IgD-negative memory B cell (primary cell): ENCODE measurements at regions not wholly inside any gene's neighbourhood (a gene's known extent, or its start where the extent isn't known, plus 50 kb on each side); places are given as distances from the start of the nearest gene placed in this dataset.

Source experiments
- H3K27ac Mint-ChIP-seq, 3 donors: one replicate each; pipeline ENCODE4 v1.8.0; 2020 to 2022; ENCODE audit warnings: mild to moderate bottlenecking in 3 of 3, mixed read lengths in 3 of 3, moderate library complexity in 1 of 3
- H3K27me3 Mint-ChIP-seq: one replicate; pipeline ENCODE4 v1.8.0; 2021; ENCODE audit warnings: mixed read lengths
- H3K36me3 Mint-ChIP-seq: one replicate; pipeline ENCODE4 v1.8.0; 2020; ENCODE audit warnings: mild to moderate bottlenecking, mixed read lengths
- H3K4me1 Mint-ChIP-seq, 3 donors: one replicate each; pipeline ENCODE4 v1.8.0; 2020 to 2022; ENCODE audit warnings: mixed read lengths in 3 of 3, mild to moderate bottlenecking in 1 of 3
- H3K4me3 Mint-ChIP-seq, 4 donors: one replicate each; pipeline ENCODE4 v1.8.0; 2020 to 2022; ENCODE audit warnings: mild to moderate bottlenecking in 4 of 4, mixed read lengths in 4 of 4, moderate library complexity in 3 of 4
- H3K9me3 Mint-ChIP-seq, 3 donors: one replicate each; pipeline ENCODE4 v1.8.0; 2020 to 2021; ENCODE audit warnings: mixed read lengths in 3 of 3, mild to moderate bottlenecking in 1 of 3

GRCh38 chr4:155076256-155076785 is 132.1 kb upstream of the NPY2R start:
- H3K4me3 Mint-ChIP-seq, result no peak overlapping the region
- H3K4me1 Mint-ChIP-seq, result no peaks in the 10 kb centered on the region
- H3K27me3 Mint-ChIP-seq, result no peaks in the 10 kb centered on the region
- no peak overlapping the region for H3K27ac Mint-ChIP-seq
- H3K36me3 Mint-ChIP-seq, result no peaks in the 10 kb centered on the region
- H3K9me3 Mint-ChIP-seq, result no peaks in the 10 kb centered on the region

- Mint-ChIP-seq H3K27me3 (no peaks in the 10 kb centered on the region), H3K4me3 (no peak overlapping the region), H3K27ac (no peak overlapping the region), H3K4me1 (no peaks in the 10 kb centered on the region), H3K9me3 (no peaks in the 10 kb centered on the region), H3K36me3 (no peaks in the 10 kb centered on the region)
These were observed 130.8 kb upstream of the NPY2R start for GRCh38 chr4:155077452-155078229.

- H3K36me3 Mint-ChIP-seq, result no peaks in the 10 kb centered on the region
- H3K9me3 Mint-ChIP-seq, result no peaks in the 10 kb centered on the region
- H3K4me3 Mint-ChIP-seq, result no peak overlapping the region
- H3K27me3 Mint-ChIP-seq, result no peaks in the 10 kb centered on the region
- no peak overlapping the region for H3K27ac Mint-ChIP-seq
- no peaks in the 10 kb centered on the region for H3K4me1 Mint-ChIP-seq
These were observed 128.6 kb upstream of the NPY2R start for GRCh38 chr4:155079871-155080270.

GRCh38 chr4:155081222-155081621 is 127.2 kb upstream of the NPY2R start:
- H3K36me3 Mint-ChIP-seq, result no peaks in the 10 kb centered on the region
- no peaks in the 10 kb centered on the region for H3K9me3 Mint-ChIP-seq
- no peaks in the 10 kb centered on the region for H3K4me1 Mint-ChIP-seq
- no peak overlapping the region for H3K4me3 Mint-ChIP-seq
- no peaks in the 10 kb centered on the region for H3K27me3 Mint-ChIP-seq
- H3K27ac Mint-ChIP-seq, result no peak overlapping the region

GRCh38 chr4:155085843-155086530 is 122.4 kb upstream of the NPY2R start:
- H3K9me3 Mint-ChIP-seq, result no peaks in the 10 kb centered on the region
- no peaks in the 10 kb centered on the region for H3K36me3 Mint-ChIP-seq

GRCh38 chr4:155094201-155094820 is 114.1 kb upstream of the NPY2R start:
- Mint-ChIP-seq H3K4me3 (no peak overlapping the region), H3K9me3 (no peaks in the 10 kb centered on the region), H3K36me3 (peaks cover 2% of the 10 kb centered on the region), H3K27ac (no peak overlapping the region), H3K27me3 (no peaks in the 10 kb centered on the region), H3K4me1 (no peaks in the 10 kb centered on the region)

More at GRCh38 chr4:155085843-155086530, 122.4 kb upstream of the NPY2R start:
- Mint-ChIP-seq H3K4me1 (no peaks in the 10 kb centered on the region), H3K27me3 (no peaks in the 10 kb centered on the region), H3K4me3 (no peak overlapping the region), H3K27ac (no peak overlapping the region)

- Mint-ChIP-seq H3K4me3 (no peak overlapping the region), H3K9me3 (no peaks in the 10 kb centered on the region), H3K4me1 (no peaks in the 10 kb centered on the region), H3K27me3 (no peaks in the 10 kb centered on the region), H3K36me3 (no peaks in the 10 kb centered on the region), H3K27ac (no peak overlapping the region)
These were observed 109.2 kb upstream of the NPY2R start for GRCh38 chr4:155099231-155099630.

- H3K36me3 Mint-ChIP-seq, result no peaks in the 10 kb centered on the region
- H3K9me3 Mint-ChIP-seq, result peaks cover 0 to 5% (median 0%) of the 10 kb centered on the region in 3 donors
- no peaks in the 10 kb centered on the region for H3K27me3 Mint-ChIP-seq
- H3K27ac Mint-ChIP-seq, result no peak overlapping the region
- H3K4me3 Mint-ChIP-seq, result no peak overlapping the region
- H3K4me1 Mint-ChIP-seq, result no peaks in the 10 kb centered on the region
These were observed 101.8 kb upstream of the NPY2R start for GRCh38 chr4:155106629-155107028.

- Mint-ChIP-seq H3K27me3 (no peaks in the 10 kb centered on the region), H3K9me3 (peaks cover 0 to 5% (median 0%) of the 10 kb centered on the region in 3 donors), H3K27ac (no peak overlapping the region), H3K4me1 (no peaks in the 10 kb centered on the region), H3K4me3 (no peak overlapping the region), H3K36me3 (no peaks in the 10 kb centered on the region)
These were observed 101.4 kb upstream of the NPY2R start for GRCh38 chr4:155107059-155107458.

GRCh38 chr4:155114790-155115189 is 93.6 kb upstream of the NPY2R start:
- Mint-ChIP-seq H3K4me1 (no peaks in the 10 kb centered on the region), H3K9me3 (peaks cover 0 to 6% (median 5%) of the 10 kb centered on the region in 3 donors), H3K4me3 (no peak overlapping the region), H3K36me3 (no peaks in the 10 kb centered on the region), H3K27ac (no peak overlapping the region), H3K27me3 (no peaks in the 10 kb centered on the region)

GRCh38 chr4:155119006-155119405 is 89.4 kb upstream of the NPY2R start:
- Mint-ChIP-seq H3K4me1 (no peaks in the 10 kb centered on the region), H3K9me3 (peaks cover 0 to 5% (median 0%) of the 10 kb centered on the region in 3 donors), H3K4me3 (no peak overlapping the region), H3K36me3 (no peaks in the 10 kb centered on the region), H3K27me3 (no peaks in the 10 kb centered on the region), H3K27ac (no peak overlapping the region)

GRCh38 chr4:155120536-155120935 is 87.9 kb upstream of the NPY2R start:
- Mint-ChIP-seq H3K9me3 (peaks cover 0 to 5% (median 0%) of the 10 kb centered on the region in 3 donors), H3K4me3 (no peak overlapping the region), H3K27ac (no peak overlapping the region), H3K36me3 (no peaks in the 10 kb centered on the region), H3K27me3 (no peaks in the 10 kb centered on the region), H3K4me1 (no peaks in the 10 kb centered on the region)

GRCh38 chr4:155122382-155122781 is 86.1 kb upstream of the NPY2R start:
- Mint-ChIP-seq H3K27ac (no peak overlapping the region), H3K36me3 (no peaks in the 10 kb centered on the region), H3K4me1 (no peaks in the 10 kb centered on the region), H3K9me3 (peaks cover 0 to 5% (median 0%) of the 10 kb centered on the region in 3 donors), H3K27me3 (no peaks in the 10 kb centered on the region), H3K4me3 (no peak overlapping the region)

GRCh38 chr4:155134136-155134535 is 74.3 kb upstream of the NPY2R start:
- Mint-ChIP-seq H3K4me1 (no peaks in the 10 kb centered on the region), H3K4me3 (no peak overlapping the region), H3K9me3 (peaks cover 0 to 4% (median 2%) of the 10 kb centered on the region in 3 donors), H3K36me3 (no peaks in the 10 kb centered on the region), H3K27me3 (no peaks in the 10 kb centered on the region), H3K27ac (no peak overlapping the region)

GRCh38 chr4:155140889-155141288 is 67.5 kb upstream of the NPY2R start:
- Mint-ChIP-seq H3K4me1 (no peaks in the 10 kb centered on the region), H3K27ac (no peak overlapping the region), H3K27me3 (no peaks in the 10 kb centered on the region), H3K36me3 (no peaks in the 10 kb centered on the region), H3K4me3 (no peak overlapping the region), H3K9me3 (peaks cover 0 to 4% (median 0%) of the 10 kb centered on the region in 3 donors)
